ENCODE measurements at regions not wholly inside any gene's neighbourhood (a gene's known extent, or its start where the extent isn't known, plus 50 kb on each side); places are given as distances from the start of the nearest gene placed in this dataset.

- no peak for TF ChIP-seq CTCF (IDR thresholded peaks at IDR 0.05)
- no peak for TF ChIP-seq E2F4 (CRISPR knock-in tag; IDR thresholded peaks at IDR 0.05; ENCODE audit: borderline replicate concordance, low read depth)
- TF ChIP-seq ATF2 (CRISPR knock-in tag; IDR thresholded peaks at IDR 0.05; ENCODE audit: borderline replicate concordance, low read depth), result no peak
- TF ChIP-seq IRF1 (CRISPR knock-in tag; IDR thresholded peaks at IDR 0.05), result no peak
- TF ChIP-seq CREM (CRISPR knock-in tag; IDR thresholded peaks at IDR 0.05), result no peak
- TF ChIP-seq GTF2I (CRISPR knock-in tag; conservative IDR thresholded peaks at IDR 0.05), result no peak
- no peak for TF ChIP-seq MYBL2 (CRISPR knock-in tag; IDR thresholded peaks at IDR 0.05)
These were observed 128.8 kb downstream of the RRAGC start for GRCh38 chr1:38730511-38731397.

All from WTC11 (cell line).